HG03108 (cell line): ENCODE measurements at regions not wholly inside any gene's neighbourhood (a gene's known extent, or its start where the extent isn't known, plus 50 kb on each side); places are given as distances from the start of the nearest gene placed in this dataset.
"Not testable (repeated sequence)": the region's sequence is repeated elsewhere in the genome, so short reads cannot be mapped to it uniquely, and the experiment has no call there.

Experiments
- ATAC-seq: cut with Tn5 transposase; IDR thresholded peaks from one replicate; pipeline ENCODE4 v1.9.1; 2021; ENCODE audit warnings: moderate library complexity; ENCODE audit not compliant: unreplicated experiment

DNA sequence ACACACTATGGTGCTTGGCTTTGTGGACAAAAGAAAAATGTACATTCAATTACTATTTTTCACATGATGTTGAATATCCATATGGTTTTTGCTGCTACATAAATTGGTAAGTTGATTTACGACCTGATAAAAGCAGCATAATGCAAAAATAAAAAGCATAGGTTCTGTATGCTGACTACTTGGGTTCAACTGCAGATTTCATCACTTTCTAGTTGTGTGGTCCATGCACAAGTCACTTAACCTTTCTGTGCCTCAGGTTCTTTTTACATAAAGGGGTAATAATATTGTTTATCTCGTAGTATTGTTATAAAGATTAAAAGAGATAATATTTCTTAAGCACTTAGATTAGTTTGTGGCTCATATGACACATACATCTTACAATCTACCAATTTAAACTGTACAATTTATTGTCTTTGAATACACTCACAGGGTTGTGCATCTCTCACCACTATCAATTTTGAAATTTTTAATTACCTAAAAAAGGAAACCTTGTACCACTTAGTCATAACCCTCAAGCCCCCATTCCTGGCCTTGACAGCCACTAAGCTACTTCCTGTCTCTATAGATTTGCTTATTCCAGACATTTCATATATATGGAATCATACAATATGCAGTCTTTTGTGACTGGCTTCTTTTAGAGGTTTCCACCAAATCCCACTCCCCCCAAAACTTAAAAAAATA, 1443.9 kb downstream of the SUCLG1 start:
- ATAC-seq: no peak

DNA sequence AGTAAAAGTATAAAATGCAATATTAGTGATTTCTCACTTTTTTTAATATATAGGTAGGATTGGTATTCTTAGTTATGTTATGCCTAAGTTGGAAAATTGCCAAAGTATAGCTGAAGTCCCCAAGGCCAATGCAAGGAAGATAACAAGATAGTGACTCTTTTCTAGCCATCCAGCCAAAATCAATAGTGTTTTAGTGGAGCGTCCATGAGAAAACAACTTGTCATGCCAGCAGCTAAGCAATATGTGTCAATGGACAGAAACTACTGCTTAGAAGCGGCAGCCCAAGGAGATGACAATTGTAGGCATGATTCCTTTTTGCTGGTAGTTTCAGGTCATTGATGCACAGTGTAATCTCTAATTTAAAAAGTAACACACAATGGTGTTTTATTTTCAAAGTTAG, 1444.6 kb downstream of the SUCLG1 start:
- no peak for ATAC-seq

GRCh38 chr2:83006961-83007360, 1452.1 kb downstream of the SUCLG1 start:
- ATAC-seq: no peak

GRCh38 chr2:83003555-83003954, 1455.5 kb downstream of the SUCLG1 start:
- no peak for ATAC-seq

GRCh38 chr2:83002706-83003105, 1456.4 kb downstream of the SUCLG1 start:
- no peak for ATAC-seq

- ATAC-seq: no peak
These were observed 1460.3 kb downstream of the SUCLG1 start for GRCh38 chr2:82998781-82999180.

- ATAC-seq: no peak
These were observed 1462.9 kb downstream of the SUCLG1 start for GRCh38 chr2:82996217-82996616.

DNA sequence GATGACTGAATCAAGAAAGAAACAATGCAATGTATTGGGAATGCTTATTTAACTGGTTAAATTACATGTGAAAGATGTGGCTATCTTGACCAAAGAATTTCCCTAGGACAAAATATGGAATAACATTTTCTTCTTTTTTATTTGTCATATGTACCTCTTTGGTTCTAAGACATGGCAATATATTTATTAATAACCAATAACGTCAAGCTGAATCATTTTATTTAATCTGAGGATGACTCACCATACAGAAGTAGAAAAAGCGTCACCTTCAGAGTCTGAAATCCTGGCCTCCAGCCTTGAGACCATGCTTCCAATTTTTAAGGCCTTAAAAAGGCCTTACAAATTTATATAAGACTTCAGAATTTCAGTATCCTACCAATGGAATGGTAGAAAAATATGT, 1464.9 kb downstream of the SUCLG1 start:
- ATAC-seq: no peak

GRCh38 chr2:82993609-82994008, 1465.5 kb downstream of the SUCLG1 start:
- ATAC-seq: no peak

GRCh38 chr2:82992968-82993367, 1466.1 kb downstream of the SUCLG1 start:
- no peak for ATAC-seq

DNA sequence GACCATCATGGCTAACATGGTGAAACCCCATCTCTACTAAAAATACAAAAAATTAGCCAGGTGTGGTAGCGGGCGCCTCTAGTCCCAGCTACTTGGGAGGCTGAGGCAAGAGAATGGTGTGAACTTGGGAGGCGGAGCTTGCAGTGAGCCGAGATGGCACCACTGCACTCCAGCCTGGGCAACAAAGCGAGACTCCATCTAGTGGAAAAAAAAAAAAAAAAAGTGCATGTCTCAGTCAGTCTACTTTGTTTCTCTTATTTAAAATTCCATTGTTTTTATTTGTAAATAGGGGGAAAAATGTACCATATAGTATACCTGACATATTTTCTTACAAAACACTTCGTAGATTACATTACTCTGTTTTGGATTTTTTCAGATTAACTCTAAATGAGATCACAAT, 1471.4 kb downstream of the SUCLG1 start:
- not testable (repeated sequence) for ATAC-seq

GRCh38 chr2:82986899-82987298, 1472.2 kb downstream of the SUCLG1 start:
- no peak for ATAC-seq

DNA sequence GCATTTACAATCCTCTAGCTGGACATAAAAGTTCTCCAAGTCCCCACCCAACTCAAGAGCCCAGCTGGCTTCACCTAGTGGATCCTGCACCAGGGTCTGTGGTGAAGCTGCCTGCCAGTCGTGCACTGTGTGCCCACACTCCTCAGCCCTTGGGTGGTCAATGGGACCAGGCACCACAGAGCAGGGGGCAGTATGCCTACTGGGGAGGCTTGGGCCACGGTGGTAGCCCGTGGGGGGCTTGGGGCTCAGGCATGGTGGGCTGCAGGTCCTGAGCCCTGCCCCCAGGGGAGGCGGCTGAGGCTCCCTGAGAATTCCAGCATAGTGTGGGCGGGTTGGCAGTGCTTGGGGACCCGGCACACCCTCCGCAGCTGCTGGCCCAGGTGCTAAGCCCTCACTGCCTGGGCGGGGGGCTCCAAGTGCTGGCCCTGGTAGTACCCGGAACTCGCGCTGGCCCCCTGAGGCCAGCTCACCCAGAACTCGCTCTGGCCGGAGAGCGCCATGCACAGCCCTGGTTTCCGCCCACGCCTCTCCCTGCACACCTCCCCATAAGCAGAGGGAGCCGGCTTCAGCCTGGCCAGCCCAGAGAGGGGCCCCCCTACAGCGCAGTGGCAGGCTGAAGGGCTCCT, 1473.4 kb downstream of the SUCLG1 start:
- ATAC-seq: no peak

DNA sequence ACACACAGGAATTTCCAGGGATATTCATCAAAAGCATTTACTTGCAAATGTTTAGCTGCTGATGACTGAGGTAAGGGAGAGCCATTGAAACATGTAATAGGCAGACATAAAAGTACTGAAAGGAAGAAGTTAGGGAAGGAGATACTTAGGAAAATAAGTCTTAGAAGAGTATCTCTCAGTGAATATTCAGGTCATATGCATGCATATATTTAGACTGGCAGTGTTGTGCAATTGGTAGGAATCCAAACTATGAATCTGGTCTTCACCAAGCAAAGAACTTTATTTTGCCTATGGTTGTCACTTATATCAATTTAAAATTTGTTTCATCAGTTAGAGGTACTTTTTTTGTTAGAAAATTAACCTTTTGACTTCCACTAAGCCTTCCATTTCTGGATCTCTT, 1490.7 kb downstream of the SUCLG1 start:
- no peak for ATAC-seq

DNA sequence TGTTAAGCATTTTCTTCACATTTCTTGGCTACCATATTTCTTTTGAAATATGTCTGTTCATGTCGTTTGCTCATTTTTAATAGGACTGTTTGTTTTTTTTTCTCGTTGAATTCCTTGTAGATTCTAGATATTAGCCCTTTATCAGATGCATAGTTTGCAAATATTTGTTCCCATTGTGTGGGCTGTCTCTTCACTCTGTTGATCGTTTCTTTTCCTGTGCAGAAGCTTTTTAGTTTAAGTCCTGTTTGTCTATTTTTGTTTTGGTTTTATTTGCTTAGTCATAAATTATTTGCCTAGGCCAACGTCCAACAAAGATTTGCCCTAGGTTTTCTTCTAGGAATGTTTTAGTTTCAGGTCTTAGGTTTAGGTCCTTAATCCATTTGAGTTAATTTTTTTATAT, 1494.7 kb downstream of the SUCLG1 start:
- ATAC-seq: no peak

DNA sequence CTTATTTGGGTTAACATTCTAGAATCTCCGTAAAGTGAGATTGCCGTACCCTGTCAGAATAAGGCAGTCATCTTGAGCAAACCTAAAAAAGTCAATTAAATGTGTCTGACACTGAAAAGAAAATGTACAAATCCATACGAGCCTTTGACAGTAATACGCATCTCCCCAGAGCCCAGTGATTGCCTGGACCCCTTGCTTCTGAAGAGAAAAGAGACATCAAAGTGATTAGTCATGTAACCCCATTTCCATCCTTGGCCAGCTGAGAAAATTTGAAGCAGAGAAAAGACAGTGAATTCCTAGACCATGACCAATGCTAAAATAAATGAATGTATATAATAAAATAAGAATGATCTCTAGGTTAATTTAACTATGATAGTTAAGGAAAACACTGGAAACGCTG, 1499.4 kb downstream of the SUCLG1 start:
- no peak for ATAC-seq

DNA sequence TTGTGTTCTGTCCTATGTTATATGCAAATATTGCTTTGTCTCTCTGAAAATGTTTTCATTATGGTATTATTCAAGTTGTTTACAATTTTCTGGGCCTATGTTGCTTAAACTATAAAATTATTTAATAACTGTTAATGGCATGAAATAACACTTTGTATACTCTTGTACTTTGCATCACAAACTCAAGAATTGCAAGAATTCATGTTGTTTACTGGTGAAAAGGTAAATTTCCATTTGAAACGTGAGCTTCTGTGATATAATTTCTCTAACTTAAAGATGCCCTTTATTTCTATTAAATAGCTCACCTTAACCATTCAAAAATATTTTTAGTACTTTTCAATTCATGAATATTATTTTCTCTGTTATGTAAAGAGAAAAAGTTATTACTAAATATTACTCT, 1504.2 kb downstream of the SUCLG1 start:
- no peak for ATAC-seq

DNA sequence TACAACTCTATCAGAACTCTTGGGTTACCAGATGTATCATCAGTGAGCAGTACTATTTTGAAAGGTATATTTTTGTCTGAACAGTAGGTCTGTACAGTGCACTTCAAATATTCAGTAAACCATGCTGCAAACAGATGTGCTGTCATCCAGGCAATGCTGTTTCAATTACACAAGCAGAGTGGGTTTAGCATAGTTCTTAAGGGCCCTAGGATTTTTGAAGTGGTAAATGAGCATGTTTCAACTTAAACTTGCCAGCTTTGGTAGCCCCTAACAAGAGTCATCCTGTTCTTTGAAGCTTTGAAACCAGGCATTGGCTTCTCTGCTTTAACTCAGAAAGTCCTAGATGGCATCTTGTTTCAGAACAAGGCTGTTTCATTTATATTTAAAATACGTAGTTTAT, 1519.9 kb downstream of the SUCLG1 start:
- no peak for ATAC-seq

GRCh38 chr2:82938321-82938845, 1520.7 kb downstream of the SUCLG1 start:
- ATAC-seq: not testable (repeated sequence)

DNA sequence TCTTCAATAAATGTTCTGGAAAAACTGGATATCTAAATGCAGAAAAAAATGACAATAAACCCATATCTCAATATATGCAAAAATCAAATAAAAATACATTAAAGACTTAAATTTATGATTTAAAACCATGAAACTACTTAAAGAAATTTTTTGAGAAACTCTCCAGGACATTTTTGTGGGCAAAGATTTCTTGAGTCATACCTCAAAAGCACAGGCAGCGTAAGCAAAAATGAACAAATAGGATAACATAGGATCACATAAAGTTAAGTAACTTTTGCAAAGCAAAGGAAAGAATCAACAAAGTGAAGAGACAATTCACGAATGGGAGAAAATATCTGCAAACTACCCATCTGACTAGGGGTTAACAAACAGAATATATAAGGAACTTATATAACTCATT, 1545.5 kb downstream of the SUCLG1 start:
- no peak for ATAC-seq

GRCh38 chr2:82896117-82896516, 1563.0 kb downstream of the SUCLG1 start:
- ATAC-seq: no peak

DNA sequence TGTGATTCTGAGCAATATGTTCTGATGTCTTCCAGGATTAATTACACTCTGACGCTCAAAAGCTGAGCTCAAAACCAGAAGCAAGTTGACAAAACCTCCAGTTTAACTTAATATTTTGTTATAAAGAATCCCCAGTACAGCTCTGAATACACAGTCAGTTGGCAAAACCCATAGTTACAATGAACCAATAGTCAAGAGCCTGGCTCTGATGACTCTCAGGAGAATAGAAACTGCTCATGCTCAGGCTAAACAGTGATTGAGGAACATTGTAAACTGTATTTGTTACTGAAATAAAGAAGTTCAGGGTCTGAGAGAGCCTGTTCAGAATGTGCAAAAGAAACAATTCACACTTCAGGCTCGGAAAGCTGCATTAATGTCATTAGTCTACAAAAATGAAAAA, 1565.9 kb downstream of the SUCLG1 start:
- ATAC-seq: no peak

GRCh38 chr2:82879803-82880202, 1579.3 kb downstream of the SUCLG1 start:
- ATAC-seq: no peak
